Tibial artery (tissue), 4 donors: ENCODE measurements at regions not wholly inside any gene's neighbourhood (a gene's known extent, or its start where the extent isn't known, plus 50 kb on each side); places are given as distances from the start of the nearest gene placed in this dataset.

Experiments used
- DNase-seq, 2 donors: peaks; one replicate each; pipeline ENCODE4 v3.0.0-alpha.2; 2019
- H3K27ac ChIP-seq, 2 donors: fragments of 200-600 bp; sonication (generic) in 1 of 2; 1 replicate in 1 of 2; 2 replicates in 1 of 2; pipeline ENCODE4 v1.5.1; 2018 to 2019; ENCODE audit warnings: mild to moderate bottlenecking in 1 of 2
- H3K27me3 ChIP-seq, 2 donors: fragments of 200-600 bp; sonication (generic) in 1 of 2; one replicate each; pipeline versions ENCODE4 v1.5.1 to v1.6.0; 2016 to 2019
- H3K36me3 ChIP-seq, 3 donors: fragments of 200-600 bp; sonication (generic) in 2 of 3; one replicate each; pipeline ENCODE4 v1.5.1; 2016 to 2019; ENCODE audit warnings: mild to moderate bottlenecking in 2 of 3
- H3K4me1 ChIP-seq, 4 donors: fragments of 200-600 bp; sonication (generic) in 2 of 4; 1 replicate in 3 of 4; 2 replicates in 1 of 4; pipeline ENCODE4 v1.5.1; 2016 to 2019
- H3K4me3 ChIP-seq, 2 donors: fragments of 200-600 bp; sonication (generic) in 1 of 2; 1 replicate in 1 of 2; 2 replicates in 1 of 2; pipeline ENCODE4 v1.5.1; 2018 to 2019; ENCODE audit warnings: mild to moderate bottlenecking in 2 of 2
- H3K9me3 ChIP-seq, 3 donors: fragments of 200-600 bp; sonication (generic) in 1 of 3; one replicate each; pipeline ENCODE4 v1.5.1; 2016 to 2019
- intact Hi-C: fragments of 100-400 bp; cut with DNase I; formaldehyde crosslinking; loops from one replicate; pipeline ENCODE4 v1.15.0; 2023; ENCODE audit warnings: low total_unique reads
- TF ChIP-seq, protein P1 (sequence below), 2 experiments: fragments of 200-600 bp in 1 of 2; fragments of 450-650 bp in 1 of 2; IDR thresholded peaks; one replicate each; pipeline ENCODE4 v1.5.1; 2017 to 2019; ENCODE audit warnings: antibody characterized with exemption in 2 of 2, mild to moderate bottlenecking in 1 of 2, moderate library complexity in 1 of 2

- no peaks in the 10 kb centered on the region for H3K4me1 ChIP-seq
Observed at GRCh38 chr2:151186011-151186410, 75.7 kb downstream of the RBM43 start.

GRCh38 chr2:151182899-151183809 lies 78.5 kb downstream of the RBM43 start:
- DNase-seq = no peak
- Histone ChIP-seq H3K27me3 (peaks cover 0 to 2% of the 10 kb centered on the region in 2 donors), H3K4me1 (no peaks in the 10 kb centered on the region), H3K4me3 (no peak overlapping the region), H3K27ac (no peak overlapping the region), H3K9me3 (no peaks in the 10 kb centered on the region), H3K36me3 (no peaks in the 10 kb centered on the region)
- intact Hi-C loops = no loop called here
- TF ChIP-seq, protein P1, sequence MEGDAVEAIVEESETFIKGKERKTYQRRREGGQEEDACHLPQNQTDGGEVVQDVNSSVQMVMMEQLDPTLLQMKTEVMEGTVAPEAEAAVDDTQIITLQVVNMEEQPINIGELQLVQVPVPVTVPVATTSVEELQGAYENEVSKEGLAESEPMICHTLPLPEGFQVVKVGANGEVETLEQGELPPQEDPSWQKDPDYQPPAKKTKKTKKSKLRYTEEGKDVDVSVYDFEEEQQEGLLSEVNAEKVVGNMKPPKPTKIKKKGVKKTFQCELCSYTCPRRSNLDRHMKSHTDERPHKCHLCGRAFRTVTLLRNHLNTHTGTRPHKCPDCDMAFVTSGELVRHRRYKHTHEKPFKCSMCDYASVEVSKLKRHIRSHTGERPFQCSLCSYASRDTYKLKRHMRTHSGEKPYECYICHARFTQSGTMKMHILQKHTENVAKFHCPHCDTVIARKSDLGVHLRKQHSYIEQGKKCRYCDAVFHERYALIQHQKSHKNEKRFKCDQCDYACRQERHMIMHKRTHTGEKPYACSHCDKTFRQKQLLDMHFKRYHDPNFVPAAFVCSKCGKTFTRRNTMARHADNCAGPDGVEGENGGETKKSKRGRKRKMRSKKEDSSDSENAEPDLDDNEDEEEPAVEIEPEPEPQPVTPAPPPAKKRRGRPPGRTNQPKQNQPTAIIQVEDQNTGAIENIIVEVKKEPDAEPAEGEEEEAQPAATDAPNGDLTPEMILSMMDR (IDR thresholded peaks at IDR 0.05) = no peak

More at GRCh38 chr2:151186011-151186410, 75.7 kb downstream of the RBM43 start:
- Histone ChIP-seq H3K4me3 (no peak overlapping the region), H3K9me3 (no peaks in the 10 kb centered on the region), H3K27me3 (peaks cover 0 to 2% of the 10 kb centered on the region in 2 donors), H3K27ac (no peak overlapping the region), H3K36me3 (no peaks in the 10 kb centered on the region)
- intact Hi-C loops = no loop called here
- TF ChIP-seq, protein P1 (IDR thresholded peaks at IDR 0.05) = no peak
- DNase-seq = no peak

DNA sequence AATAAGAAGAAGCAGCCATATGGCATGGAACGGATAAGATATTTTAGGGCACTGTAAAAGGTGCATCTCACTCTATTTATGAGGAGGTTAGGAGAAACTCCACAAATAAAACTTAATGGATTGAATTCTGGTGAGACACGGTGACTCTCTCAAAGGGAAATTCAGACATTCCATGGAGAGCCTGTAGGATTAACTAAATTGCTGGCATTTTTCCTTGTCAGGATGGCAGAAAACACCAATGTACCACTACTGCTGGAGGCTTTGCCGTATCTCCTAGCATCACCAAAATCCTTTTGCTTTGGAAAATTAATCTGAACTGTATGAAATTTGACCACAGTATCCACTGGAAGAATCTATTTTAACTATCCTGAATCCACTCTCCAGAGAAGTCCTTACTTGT lies 79.3 kb downstream of the RBM43 start:
- Histone ChIP-seq H3K4me1 (no peaks in the 10 kb centered on the region), H3K36me3 (no peaks in the 10 kb centered on the region), H3K4me3 (no peak overlapping the region), H3K9me3 (no peaks in the 10 kb centered on the region), H3K27me3 (peaks cover 0 to 2% of the 10 kb centered on the region in 2 donors), H3K27ac (no peak overlapping the region)
- no peak for DNase-seq
- intact Hi-C loops = no loop called here
- TF ChIP-seq, protein P1 (IDR thresholded peaks at IDR 0.05) = no peak

- intact Hi-C loops = no loop called here
- peaks cover 0 to 2% of the 10 kb centered on the region in 2 donors for H3K27me3 ChIP-seq
- H3K27ac ChIP-seq = no peak overlapping the region
- no peak for DNase-seq
- H3K4me3 ChIP-seq = no peak overlapping the region
- H3K4me1 ChIP-seq = no peaks in the 10 kb centered on the region
- no peaks in the 10 kb centered on the region for H3K36me3 ChIP-seq
- H3K9me3 ChIP-seq = no peaks in the 10 kb centered on the region
- TF ChIP-seq, protein P1 (IDR thresholded peaks at IDR 0.05) = no peak
Observed at GRCh38 chr2:151181524-151181923, 80.1 kb downstream of the RBM43 start.

DNA sequence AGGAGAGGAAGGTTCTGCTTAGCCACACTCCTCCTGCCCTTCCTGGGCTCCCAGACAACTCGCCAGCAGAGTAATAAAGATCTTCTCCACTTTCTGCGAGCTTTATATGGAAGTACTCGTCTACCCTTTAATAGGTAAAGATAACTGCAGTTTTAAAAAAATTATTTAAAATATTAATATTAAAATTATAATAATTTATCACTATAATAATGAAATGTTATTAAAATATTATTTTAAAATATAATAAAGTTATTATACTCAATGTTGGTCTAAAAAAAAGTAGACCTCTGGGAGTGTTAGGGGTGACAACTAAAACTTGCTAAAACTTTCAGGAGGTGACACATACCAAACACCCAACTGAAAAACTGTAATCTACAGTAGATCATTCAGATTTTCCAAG lies 81.5 kb downstream of the RBM43 start:
- no peak for DNase-seq
- peaks cover 0 to 2% of the 10 kb centered on the region in 2 donors for H3K27me3 ChIP-seq
- H3K27ac ChIP-seq = no peak overlapping the region
- intact Hi-C loops = no loop called here
- TF ChIP-seq, protein P1 (IDR thresholded peaks at IDR 0.05) = no peak
- no peaks in the 10 kb centered on the region for H3K4me1 ChIP-seq
- H3K9me3 ChIP-seq = no peaks in the 10 kb centered on the region
- H3K36me3 ChIP-seq = no peaks in the 10 kb centered on the region
- H3K4me3 ChIP-seq = no peak overlapping the region
